ENCODE measurements at regions not wholly inside any gene's neighbourhood (a gene's known extent, or its start where the extent isn't known, plus 50 kb on each side); places are given as distances from the start of the nearest gene placed in this dataset.

DNA sequence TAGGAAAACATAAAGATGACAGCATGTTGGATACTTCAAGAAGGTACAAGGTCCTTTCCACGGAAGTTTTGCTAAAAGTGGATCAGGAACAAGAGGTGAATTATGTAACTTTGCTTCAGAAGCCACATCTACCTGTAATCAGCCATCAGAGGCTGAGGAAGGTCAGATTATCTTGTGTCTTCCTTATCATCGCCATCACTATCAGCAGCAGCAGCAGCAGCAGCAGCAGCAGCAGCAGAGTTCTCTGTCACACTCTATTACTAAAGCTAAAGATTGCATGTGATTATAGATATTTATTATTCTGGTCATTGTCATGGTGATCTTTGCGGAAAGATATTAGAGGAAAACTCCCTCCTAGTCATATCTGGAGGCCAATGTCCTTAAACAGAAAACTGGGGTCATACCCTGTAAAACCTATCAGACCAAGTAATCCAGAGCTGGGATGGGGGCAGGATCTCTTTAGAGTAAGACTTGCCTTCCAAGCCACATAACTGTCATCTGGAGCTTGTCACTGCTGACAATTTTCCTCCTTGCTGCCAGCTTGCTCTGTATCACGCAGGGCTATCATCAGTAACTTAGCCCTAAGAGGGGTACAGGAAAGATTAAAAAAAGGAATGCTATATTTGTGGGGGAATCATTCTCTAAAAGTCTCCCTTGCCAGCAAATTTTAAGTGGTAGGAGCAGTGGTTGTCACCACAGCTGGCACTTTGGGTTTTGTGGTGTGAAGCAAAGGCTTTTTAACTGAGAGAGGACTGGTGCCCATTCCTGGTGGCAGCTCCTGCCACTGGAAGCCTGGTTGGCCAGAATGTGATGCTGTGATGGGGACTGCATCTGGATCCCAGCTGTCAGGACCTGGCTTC, 130.9 kb upstream of the RASGRP1 start:
- no peak for DNase-seq (ENCODE audit: low read depth, low spot score)

DNA sequence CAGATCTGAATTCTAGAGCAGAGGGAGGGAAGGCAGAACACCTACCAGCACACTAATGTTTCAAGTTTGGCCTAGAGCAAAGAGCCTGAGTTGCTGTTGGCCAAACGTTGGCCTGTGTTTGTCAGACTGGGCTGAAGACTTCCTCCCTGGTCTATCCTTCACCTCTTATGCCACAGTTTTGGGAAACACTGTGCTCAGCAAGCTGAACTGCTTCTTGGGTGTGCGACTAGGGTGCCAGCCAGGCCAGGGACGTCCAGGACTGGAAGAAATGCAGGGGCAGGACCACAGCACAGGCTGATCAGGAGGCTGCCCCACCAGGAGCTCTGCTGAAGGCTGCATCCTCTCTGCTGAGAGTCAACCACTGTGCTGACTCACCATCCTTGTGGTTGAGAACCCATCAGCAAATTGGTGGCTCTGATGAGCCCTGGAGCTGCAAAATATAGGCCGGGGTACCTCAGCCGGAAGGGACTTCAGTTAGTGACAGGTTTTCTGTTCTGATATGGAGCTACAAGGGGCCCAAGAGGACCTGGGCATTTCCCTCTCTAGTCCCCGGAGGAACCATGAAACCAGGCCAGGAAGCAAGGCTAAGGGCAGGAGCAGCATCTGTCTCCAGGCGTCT, 131.6 kb upstream of the RASGRP1 start:
- DNase-seq (ENCODE audit: low read depth, low spot score), result no peak

DNA sequence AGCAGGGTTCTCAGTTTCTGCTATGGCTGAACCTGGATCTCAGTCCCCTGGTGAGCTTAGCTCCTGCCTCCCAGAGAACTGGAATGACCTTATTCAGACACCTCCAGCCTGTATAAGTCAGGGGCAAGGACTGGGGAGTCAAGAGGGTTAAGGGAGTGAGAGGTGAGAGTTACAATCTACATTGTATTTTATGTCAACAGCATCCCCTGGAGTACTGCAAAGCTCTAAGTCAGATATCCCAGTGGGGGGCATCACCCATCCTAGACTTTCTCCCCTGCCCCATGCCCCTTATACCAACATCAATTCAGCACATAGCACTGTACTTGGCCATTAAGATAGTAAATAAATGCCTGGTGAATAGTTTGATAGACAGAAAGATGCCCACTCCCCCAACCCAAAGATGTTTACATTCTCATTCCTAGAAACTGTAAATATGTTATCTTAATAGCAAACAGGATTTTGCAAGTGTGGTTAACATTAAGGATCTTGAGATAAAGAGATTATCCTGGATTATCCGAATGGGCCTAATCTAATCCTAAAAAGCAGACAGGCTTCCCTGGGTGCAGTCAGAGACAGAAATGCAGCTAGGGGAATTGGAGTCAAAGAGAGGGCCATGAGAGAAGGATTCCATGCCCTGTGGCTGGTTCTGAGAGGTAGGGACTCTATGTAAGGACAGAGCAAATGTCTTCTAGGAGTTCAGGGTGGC, 132.3 kb upstream of the RASGRP1 start:
- no peak for DNase-seq (ENCODE audit: low read depth, low spot score)

DNA sequence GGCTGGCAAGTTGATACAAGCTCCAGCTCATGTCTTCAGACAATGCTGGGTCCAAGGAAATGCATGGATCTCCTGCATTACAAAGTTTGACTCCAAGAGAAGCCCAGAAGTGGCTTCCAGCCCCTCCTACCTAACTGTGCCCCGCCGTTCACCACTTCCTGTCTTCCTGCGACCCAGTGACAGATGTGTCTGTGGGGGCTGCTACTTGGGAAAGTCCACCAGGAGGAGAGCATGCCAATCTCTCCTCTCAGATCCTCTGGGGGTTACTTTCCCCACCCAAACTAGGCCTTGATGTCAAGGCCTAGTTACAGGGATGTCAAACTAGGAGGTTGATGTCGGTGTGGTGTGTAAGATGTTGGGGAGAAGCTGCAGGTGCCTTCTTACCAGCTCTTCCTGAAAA, 133.6 kb upstream of the RASGRP1 start:
- DNase-seq (ENCODE audit: low read depth, low spot score), result no peak

DNA sequence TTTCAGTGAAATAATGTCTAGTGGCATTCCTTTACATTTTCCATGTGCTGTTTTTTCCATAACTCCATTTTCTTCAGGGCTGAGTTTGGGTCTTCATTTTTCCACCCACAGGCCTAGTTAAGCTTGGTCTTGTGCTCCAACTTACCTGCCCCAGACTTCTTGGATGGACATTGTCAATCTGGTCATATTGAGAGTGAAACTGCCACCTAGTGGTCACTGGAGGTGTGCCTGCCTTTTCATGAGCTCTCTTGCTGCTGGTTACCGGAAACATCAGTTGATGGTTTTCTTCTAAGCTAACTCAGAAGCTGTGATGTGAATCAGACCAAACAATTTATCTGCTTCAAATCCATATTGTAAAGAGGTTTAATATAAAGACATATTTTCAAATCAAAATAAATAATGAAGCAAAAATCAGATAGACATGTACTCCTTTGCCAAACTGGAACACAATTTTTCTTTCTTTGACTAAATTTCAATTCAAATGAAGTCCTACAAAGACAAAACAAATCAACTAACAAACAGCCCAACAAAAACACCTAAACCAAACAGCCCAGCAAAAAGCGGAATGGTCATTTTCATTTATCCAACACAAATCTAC, 135.1 kb upstream of the RASGRP1 start:
- DNase-seq (ENCODE audit: low read depth, low spot score), result peak; percentile 48

DNA sequence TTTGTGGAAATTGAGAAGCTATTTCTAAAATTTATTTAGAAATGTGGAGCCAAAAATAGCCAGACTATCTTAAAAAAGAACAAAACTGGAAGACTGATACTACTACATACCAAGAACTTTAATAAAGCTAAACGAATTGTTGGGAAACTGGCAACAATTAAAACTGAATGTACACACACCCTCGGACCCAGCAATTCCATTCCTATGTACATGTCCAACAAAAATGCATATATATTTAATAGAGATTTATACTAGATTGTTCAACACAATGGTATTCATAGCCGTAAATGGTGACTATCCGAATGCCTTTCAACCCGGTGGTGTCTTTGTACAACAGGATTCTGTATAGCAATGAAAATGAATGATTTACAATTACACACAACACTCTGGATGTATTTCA, 136.5 kb upstream of the RASGRP1 start:
- no peak for DNase-seq (ENCODE audit: low read depth, low spot score)

DNA sequence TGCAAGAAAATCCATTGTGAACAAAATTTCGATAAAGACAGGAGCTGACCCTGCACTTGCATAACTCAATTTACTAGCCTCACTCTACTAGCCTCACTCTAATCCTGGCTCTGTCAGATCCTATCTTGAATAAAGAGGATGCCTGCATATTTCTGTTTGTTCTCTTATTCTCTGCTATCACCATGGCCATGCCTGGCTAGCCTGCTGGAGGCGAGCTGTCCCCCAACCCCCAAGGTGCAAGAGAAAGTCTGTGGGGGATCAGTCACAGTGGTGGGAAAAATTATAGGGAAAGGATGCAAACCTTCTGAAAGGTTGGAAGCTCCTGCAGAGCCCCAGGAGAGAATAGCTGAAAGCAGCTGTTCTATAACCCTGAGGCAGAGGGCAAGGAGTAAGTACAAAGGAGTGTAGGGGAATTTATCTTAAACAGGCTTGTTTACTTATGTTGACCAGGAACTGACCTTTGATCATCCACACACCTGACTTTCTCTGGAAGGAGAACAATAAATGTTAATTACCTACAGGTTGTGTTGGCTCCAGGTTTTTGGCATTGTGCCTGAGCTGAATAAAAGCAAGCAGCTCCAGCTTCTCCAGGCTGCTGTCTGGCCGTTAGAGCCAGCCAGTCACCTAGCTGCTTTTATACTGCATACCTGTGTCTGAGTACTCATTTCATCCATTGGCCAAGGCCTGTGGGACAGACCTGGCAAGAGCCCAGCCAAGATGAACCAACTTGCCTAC, 137.7 kb upstream of the RASGRP1 start:
- DNase-seq (ENCODE audit: low read depth, low spot score), result no peak

DNA sequence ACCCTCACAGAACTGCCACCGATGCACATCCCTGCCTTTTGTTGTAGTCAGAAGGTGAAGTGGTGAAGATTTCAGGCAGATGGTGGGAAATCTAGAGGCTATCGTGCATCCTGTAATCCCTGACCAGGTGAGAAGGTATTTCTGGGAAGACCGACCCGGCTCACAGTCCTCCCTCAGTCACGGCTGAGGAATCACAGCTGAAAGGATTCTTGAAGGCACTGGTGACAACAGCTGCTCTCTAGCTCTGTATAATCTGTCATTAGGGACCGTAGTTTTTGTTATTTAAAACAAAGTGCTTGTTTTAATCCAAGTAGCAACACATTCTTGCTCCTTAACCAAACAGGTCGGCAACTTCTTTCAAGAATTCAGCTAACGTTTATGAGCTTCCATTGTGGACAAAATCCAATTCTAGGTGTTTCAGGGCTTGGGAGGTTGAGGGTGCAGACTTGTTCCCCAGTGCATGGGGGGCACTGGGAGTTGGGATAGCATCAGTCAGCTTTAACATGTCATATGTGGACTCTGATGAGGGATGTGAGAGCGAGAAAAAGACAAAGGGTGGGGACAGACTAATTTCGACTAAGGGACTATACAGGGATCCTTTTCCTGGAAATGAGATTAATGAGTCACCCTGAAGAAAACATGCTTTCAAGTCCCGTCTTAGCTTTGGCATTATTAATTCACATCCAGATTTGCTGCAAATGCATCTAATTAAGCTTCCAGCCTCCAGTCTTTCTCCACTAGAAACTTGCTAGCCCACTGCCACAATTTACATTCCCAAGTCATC, 141.0 kb upstream of the RASGRP1 start:
- DNase-seq (ENCODE audit: low read depth, low spot score), result no peak

DNA sequence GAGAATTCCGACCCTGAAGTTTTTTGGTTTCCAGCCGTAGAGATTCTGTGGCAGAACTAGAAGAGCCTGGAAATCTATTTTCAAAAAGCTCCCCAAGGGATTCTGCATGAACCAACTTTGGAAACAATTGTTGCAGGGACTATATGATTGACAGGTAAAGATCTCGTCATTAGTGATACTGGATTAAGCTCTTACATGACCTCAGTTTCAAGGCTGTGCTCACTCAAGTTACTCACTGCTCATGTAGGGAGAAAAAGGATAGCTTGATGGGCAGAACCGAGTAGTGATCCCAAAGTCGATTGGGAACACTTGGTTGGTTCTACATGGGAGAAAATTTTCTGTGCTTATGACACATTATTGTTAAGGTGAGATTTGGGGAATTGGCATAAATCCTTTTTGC, 142.3 kb upstream of the RASGRP1 start:
- DNase-seq (ENCODE audit: low read depth, low spot score), result no peak

DNA sequence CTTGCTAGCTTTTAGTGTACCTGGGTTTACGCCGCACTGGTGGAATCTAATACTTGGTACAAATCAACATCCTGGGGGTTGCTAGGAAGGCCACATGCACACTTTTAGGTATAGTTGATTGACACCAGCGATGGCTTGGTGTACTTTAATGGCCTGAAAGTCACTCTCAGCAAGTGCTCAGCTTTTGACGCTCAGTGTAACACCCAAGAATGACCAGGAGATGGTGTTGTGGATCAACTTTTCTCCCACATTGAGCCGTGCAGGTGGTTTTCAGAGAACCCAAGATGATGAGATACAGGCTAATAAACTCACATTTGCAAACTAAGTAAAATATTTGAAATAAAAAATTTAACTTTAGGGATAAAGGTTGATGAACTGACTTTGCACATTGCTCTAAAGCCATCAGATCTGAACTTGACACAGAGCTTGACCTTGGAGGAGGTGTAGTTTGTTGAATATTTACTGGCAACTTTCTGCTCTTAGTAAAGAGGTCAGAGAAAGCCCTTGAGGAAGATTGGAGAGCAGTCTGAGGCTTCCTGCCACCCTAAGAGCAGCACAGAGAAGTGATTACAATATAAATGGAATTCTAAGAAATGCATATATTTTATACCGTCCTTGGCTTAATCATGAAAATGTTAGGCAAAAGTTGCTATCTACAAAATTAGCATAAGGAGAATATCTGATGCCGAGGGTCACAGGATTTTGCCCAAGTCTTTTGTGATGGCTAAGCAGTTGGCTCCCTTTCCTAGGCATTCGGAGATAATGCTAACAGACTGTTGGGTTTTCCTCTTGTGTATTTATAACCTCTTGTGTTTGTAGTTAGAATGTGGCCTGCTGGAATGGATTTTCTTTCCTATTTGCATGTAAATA, 143.4 kb upstream of the RASGRP1 start:
- peak; percentile 72 for DNase-seq (ENCODE audit: low read depth, low spot score)

DNA sequence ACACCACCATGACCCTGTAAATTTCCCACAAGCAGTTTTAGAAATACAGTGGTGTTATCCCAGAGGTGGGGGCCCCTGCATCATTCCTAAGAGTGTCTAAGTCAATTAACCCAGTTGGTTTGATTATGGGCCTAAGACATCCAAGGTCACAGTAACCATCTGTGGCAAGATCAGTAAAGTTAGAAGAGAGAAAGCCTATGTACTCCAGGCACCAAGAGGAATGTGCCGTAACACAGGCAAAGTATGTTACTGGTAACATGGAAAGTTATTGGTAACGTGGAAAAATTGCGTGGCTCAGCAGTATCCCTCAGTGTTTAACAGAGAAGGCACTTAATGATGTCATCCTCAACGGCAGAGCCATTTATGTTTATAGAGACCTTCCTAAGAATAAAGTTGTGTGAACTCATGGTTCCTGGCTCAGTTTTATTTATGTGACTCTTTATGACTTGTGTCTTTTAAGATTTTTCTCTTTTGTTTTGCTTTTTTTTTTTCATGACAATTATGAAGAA, 144.1 kb upstream of the RASGRP1 start:
- no peak for DNase-seq (ENCODE audit: low read depth, low spot score)

DNA sequence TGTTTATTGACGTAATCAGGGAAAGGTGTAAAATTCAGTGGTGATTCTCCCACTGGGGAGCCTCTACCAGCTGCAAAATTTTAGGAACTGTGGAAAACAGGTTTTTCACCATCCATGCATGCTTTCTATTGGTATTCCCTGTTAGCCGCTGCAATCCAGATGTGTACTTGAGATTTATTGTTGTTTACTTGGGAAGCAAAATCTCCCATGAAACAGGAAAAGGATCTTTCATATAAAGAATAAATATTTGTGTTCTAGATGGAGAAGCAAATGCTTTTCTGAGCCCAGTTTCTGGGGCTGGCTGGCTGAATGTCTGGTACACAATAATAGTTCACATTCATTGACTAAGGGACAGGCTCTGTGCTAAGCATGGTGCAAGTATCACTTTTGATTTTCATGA, 144.6 kb upstream of the RASGRP1 start:
- DNase-seq (ENCODE audit: low read depth, low spot score), result no peak

DNA sequence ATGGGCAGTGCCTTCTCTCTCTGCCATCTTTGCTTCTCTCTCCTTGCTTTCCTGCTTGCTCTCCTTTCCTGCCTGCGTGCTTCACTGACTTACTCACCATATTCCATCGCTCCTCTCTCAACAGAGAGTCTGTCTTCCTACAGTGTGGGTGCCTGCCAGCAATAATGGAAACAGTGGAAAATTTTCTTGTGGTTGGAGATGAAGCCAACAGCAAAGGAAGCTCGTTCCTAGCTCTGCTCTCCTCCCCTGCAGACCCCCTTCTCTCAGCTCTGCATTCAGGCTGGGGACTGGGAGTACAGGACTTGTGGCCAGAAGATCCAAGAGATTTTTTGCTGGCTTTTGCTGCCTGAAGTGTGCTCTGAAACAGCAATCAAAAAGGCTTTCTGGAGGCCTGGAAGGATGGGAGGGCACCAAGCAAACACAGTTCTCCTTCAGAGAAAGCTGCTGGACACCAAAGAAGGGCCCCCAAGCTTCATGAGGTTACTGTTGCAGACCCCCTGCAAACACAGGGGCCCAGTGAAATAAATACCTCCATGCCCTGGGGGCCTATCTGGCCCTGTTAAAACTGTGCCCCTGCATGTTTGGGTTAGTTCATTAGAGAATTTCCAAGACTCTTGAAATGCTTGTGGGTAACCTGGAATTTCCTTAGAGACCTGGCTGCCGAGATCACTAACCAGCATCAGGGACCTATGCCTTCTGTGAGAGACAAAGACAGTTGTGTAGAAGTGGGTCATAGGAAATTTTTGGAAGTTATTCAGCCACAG, 149.9 kb upstream of the RASGRP1 start:
- DNase-seq (ENCODE audit: low read depth, low spot score), result peak; percentile 20

DNA sequence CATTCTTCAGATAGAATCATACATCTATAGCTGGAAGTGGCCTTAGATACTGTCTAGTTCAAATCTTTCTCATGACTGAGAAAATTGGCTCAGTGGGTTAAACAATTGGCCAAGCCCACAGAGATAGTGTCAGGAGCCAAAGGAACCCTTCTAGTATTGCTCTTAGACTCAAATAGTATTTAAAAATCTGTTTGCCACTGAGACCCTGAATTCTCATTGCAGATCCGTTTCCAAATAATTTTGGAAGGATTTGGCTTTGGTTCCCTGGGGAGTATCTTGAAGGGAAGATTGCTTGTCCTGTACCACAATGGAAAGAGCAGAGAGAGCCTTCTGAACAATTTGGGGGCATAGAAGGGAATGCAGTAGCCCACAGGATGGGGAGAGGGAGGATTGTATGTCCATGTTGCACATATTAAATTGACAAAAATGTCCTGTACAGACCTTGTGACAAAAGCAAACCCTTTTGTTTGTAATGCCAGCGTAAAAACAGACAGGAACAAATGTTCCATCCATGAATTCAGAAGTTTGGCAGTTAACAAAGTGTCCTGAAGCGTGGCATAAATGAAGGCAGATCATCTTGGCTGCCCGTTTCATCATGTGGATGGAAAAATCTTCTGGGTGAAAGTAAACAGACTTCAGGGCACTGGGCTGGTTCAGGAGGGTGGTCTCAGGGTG, 156.4 kb upstream of the RASGRP1 start:
- no peak for DNase-seq (ENCODE audit: low read depth, low spot score)

DNA sequence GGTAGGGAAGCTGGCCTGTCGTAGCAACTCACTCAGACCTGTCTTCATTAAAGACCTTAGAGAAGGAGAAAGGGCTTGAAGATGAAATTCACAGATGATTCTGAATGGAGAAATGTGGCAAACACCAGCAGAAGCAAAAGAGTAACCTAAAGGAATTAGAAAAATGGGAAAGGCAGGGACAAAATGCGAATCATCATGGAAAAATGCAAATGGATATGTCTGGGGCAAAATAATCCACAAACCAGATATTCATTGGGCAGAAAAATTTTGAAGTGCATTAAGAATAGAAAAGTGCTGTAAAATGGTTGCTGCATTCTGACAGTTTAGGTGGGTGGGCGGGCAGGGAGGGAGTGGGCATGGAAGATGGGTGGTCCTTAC, 156.9 kb upstream of the RASGRP1 start:
- DNase-seq (ENCODE audit: low read depth, low spot score), result no peak

DNA sequence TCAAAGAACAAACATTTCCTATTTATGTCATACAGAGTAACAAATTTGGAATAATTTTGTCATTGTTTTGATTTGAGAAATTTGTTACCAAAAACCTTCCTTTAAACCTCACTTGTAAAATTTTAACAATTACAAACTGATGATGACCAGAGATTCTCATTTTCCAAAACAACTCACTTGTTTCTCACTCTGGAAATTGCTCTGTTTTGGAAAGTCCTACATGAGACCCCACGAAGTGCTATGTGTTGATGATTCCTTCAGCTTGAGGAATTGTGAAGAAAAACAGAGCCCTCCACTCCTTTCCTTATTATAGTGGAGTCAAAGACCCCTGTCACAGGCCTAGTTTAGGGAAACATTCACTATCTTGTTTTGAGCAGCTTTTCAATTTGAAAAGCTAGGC, 157.6 kb upstream of the RASGRP1 start:
- DNase-seq (ENCODE audit: low read depth, low spot score), result no peak

DNA sequence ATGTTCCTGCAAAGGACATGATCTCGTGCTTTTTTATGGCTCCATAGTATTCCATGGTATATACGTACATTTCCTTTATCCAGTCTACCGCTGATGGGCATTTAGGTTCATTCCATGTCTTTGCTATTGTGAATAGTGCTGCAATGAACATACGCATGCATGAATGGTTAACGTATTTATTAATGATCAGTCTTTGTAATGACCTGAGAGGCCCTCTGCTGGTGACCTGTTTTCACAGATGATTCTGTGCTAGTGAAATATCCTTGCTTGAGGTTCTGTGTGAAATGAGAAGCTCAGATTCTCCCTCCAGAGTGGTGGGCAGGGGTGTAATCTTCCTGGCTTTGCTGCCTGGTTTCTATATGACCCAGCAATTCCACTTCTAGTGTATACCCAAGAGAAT, 160.2 kb upstream of the RASGRP1 start:
- DNase-seq (ENCODE audit: low read depth, low spot score), result no peak

DNA sequence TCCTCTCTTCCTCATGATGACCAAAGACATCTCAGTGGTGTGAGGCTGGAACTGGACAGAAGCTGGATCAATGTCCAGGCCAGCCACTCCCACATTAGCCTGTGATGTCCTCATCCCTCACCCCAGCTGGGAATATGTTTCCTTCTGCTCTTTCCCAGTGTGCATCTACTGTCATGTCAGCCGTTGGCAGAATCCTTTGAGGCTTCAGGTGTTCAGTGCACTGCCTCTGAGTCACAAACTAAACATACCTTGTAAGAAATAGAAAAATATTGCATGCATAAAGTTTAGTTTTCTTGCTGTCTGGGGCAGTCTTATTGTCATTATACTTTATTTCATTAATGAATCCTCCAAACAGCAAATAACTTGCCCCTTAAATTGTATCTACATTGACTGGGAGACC, 161.6 kb upstream of the RASGRP1 start:
- DNase-seq (ENCODE audit: low read depth, low spot score), result no peak
